MCF 10A (cell line): ENCODE measurements at regions not wholly inside any gene's neighbourhood (a gene's known extent, or its start where the extent isn't known, plus 50 kb on each side); places are given as distances from the start of the nearest gene placed in this dataset.

ENCODE experiments used
- BruUV-seq: library from RNA; stranded (reverse); fragments of 400-500 nt; replicated peaks from 2 replicates; lab custom pipeline; 2021; lab: Mats Ljungman, UMichigan
- CTCF ChIA-PET: fragments of 300-600 bp; sonication (Branson Sonifier 250); formaldehyde crosslinking; extraction: SDS; loops from one replicate; lab custom pipeline; 2021; ENCODE audit warnings: antibody characterized with exemption, inconsistent platforms; lab: Yijun Ruan, JAX
- POLR2A ChIA-PET: fragments of 300-600, 350-650 bp; sonication (Branson Sonifier 250); formaldehyde crosslinking; extraction: SDS; loops from one replicate; lab custom pipeline; 2020; ENCODE audit warnings: antibody characterized with exemption, inconsistent platforms; lab: Yijun Ruan, JAX
- DNase-seq: peaks from one replicate; pipeline ENCODE4 v3.0.0-alpha.2; 2018; ENCODE audit not compliant: unreplicated experiment
- H3K27ac Mint-ChIP-seq: one replicate; pipeline ENCODE4 v1.8.0; 2022; ENCODE audit warnings: mild to moderate bottlenecking, low read depth, mixed read lengths; ENCODE audit not compliant: unreplicated experiment
- H3K27me3 Mint-ChIP-seq: one replicate; pipeline ENCODE4 v1.8.0; 2022; ENCODE audit warnings: mixed read lengths; ENCODE audit not compliant: insufficient read depth, unreplicated experiment
- H3K36me3 Mint-ChIP-seq: one replicate; pipeline ENCODE4 v1.8.0; 2022; ENCODE audit warnings: mild to moderate bottlenecking, moderate library complexity, mixed read lengths; ENCODE audit not compliant: insufficient read depth, unreplicated experiment
- H3K4me1 Mint-ChIP-seq: one replicate; pipeline ENCODE4 v1.8.0; 2022; ENCODE audit warnings: mixed read lengths; ENCODE audit not compliant: insufficient read depth, unreplicated experiment
- H3K4me3 Mint-ChIP-seq: one replicate; pipeline ENCODE4 v1.8.0; 2022; ENCODE audit warnings: mild to moderate bottlenecking, moderate library complexity, mixed read lengths; ENCODE audit not compliant: unreplicated experiment
- H3K9me3 Mint-ChIP-seq: one replicate; pipeline ENCODE4 v1.8.0; 2022; ENCODE audit warnings: mixed read lengths; ENCODE audit not compliant: unreplicated experiment
- intact Hi-C: fragments of 100-400 bp; cut with micrococcal nuclease; formaldehyde crosslinking; loops from 2 replicates; pipeline ENCODE4 v1.14.1; 2022
- TF ChIP-seq, protein P1 (sequence below): fragments of 200-600 bp; IDR thresholded peaks from one replicate; pipeline ENCODE4 v1.8.0; 2022; ENCODE audit warnings: antibody characterized with exemption, mild to moderate bottlenecking; ENCODE audit not compliant: unreplicated experiment

DNA sequence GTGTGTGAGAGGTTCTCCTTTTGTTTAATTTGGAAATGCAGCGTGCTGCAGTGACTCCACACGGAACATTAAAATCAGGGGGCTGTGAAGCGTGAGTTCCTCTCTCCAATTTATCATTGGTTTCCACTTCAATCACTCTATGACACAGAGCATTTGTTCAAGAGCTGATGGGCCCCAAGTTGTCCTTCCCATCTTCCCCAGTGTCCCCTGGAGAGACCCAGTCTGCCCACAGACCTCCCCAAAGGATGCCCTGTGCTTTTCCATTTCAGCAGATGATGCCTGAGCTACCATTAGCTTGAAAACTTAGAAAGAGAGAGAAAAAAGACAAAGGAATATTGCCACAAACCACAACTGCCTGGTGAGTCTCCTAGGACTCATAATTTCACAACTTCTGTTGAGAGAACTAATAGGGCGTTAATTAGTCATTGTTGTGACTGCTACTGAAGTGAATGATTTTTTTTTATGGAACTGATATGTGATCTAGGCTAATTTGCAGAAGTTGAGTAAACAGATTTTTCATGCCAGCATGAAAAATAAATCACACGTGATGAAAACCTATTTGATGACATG, 772.7 kb downstream of the SEMA5A start:
- peak; percentile 30 for DNase-seq
- Mint-ChIP-seq H3K4me3 (no peak overlapping the region), H3K36me3 (no peaks in the 10 kb centered on the region), H3K9me3 (no peaks in the 10 kb centered on the region), H3K27me3 (no peaks in the 10 kb centered on the region), H3K27ac (no peak overlapping the region), H3K4me1 (peaks cover 6% of the 10 kb centered on the region)
- TF ChIP-seq, protein P1, sequence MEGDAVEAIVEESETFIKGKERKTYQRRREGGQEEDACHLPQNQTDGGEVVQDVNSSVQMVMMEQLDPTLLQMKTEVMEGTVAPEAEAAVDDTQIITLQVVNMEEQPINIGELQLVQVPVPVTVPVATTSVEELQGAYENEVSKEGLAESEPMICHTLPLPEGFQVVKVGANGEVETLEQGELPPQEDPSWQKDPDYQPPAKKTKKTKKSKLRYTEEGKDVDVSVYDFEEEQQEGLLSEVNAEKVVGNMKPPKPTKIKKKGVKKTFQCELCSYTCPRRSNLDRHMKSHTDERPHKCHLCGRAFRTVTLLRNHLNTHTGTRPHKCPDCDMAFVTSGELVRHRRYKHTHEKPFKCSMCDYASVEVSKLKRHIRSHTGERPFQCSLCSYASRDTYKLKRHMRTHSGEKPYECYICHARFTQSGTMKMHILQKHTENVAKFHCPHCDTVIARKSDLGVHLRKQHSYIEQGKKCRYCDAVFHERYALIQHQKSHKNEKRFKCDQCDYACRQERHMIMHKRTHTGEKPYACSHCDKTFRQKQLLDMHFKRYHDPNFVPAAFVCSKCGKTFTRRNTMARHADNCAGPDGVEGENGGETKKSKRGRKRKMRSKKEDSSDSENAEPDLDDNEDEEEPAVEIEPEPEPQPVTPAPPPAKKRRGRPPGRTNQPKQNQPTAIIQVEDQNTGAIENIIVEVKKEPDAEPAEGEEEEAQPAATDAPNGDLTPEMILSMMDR: no peak
- no TSS peak for BruUV-seq
- ChIA-PET POLR2A (interaction anchor here (1.0 kb wide), 1 partner anchor 38 kb away, joined by 3 read pairs; no protein-coding TSS in a partner anchor), CTCF (interaction anchor here (1.0 kb wide), 1 partner anchor 15 kb away, joined by 3 read pairs; no protein-coding TSS in a partner anchor)
- intact Hi-C loops: no loop called here

DNA sequence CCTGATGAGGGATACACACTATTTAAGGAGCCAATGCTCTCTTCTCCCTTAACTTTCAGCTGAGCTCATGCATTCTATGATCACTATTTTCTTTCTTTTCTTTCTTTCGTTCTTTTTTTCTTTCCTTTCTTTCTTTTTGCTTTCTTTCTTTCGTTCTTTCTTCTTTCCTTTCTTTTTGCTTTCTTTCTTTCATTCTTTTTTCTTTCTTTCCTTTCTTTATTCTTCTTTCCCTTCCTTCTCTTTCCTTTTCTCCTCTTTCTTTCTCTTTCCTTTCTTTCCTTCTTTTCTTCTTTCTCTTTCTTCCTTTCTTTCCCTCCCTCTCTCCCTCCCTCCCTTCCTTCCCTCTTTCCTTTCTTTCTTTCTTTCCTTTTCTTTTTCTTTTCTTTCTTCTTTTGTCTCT, 761.2 kb downstream of the SEMA5A start:
- H3K4me3 Mint-ChIP-seq: no peak overlapping the region
- no peaks in the 10 kb centered on the region for H3K27me3 Mint-ChIP-seq
- H3K4me1 Mint-ChIP-seq: peaks cover 8% of the 10 kb centered on the region
- no peak for DNase-seq
- H3K9me3 Mint-ChIP-seq: peaks cover 8% of the 10 kb centered on the region
- no peaks in the 10 kb centered on the region for H3K36me3 Mint-ChIP-seq
- no peak overlapping the region for H3K27ac Mint-ChIP-seq
- intact Hi-C loops: no loop called here
- BruUV-seq: no TSS peak
- TF ChIP-seq, protein P1: no peak
- POLR2A ChIA-PET: no interaction called here
- CTCF ChIA-PET: no interaction called here

DNA sequence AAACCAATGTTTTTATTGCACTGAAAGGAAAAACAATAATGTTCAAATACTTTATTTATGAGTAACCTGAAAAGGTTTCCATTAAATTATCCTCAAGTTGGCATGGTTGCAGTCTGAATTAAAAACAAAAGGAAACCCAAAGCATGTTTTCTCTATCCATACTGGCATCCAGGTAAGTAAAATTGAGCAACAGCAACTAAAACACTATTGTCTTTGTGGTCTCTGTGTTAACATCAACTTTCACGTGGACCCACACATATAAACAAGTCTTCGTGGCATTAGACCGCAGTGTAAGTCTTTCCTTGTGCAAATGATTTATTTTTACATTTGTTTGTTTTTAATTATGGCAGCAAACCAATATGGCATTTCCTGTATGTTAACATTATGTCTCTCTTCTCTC, 757.6 kb downstream of the SEMA5A start:
- peaks cover 8% of the 10 kb centered on the region for H3K4me1 Mint-ChIP-seq
- ChIA-PET POLR2A (no interaction called here), CTCF (interaction anchor here (0.5 kb wide), 1 partner anchor 820 kb away, joined by 3 read pairs; no protein-coding TSS in a partner anchor)
- H3K27me3 Mint-ChIP-seq: no peaks in the 10 kb centered on the region
- H3K4me3 Mint-ChIP-seq: no peak overlapping the region
- H3K27ac Mint-ChIP-seq: no peak overlapping the region
- BruUV-seq: no TSS peak
- H3K36me3 Mint-ChIP-seq: no peaks in the 10 kb centered on the region
- DNase-seq: no peak
- intact Hi-C loops: no loop called here
- TF ChIP-seq, protein P1: no peak
- H3K9me3 Mint-ChIP-seq: peaks cover 8% of the 10 kb centered on the region

DNA sequence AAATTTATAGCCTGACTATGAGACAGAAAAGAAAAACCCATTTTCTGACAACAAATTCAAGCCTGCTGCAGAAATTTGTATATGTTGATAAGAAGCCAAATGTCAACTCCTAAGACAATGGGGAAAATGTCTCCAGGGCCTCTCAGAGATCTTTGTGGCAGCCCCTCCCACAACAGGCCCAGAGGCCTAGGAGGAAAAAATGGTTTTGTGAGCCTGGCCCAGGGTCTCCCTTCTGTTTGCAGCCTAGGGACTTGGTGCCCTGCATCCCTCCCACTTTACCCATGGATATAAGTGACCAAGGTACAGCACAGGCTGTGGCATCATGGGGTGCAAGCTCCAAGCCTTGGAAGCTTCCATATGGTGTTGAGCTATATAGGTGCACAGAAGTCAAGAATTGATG, 740.2 kb downstream of the SEMA5A start:
- H3K36me3 Mint-ChIP-seq: no peaks in the 10 kb centered on the region
- TF ChIP-seq, protein P1: no peak
- BruUV-seq: no TSS peak
- no peak overlapping the region for H3K27ac Mint-ChIP-seq
- intact Hi-C loops: no loop called here
- ChIA-PET CTCF (interaction anchor here (0.7 kb wide), 1 partner anchor 565 kb away, joined by 3 read pairs; no protein-coding TSS in a partner anchor), POLR2A (interaction anchor here (0.7 kb wide), 1 partner anchor 19 kb away, joined by 3 read pairs; no protein-coding TSS in a partner anchor)
- peaks cover 30% of the 10 kb centered on the region for H3K9me3 Mint-ChIP-seq
- peaks cover 6% of the 10 kb centered on the region for H3K4me1 Mint-ChIP-seq
- no peak overlapping the region for H3K4me3 Mint-ChIP-seq
- H3K27me3 Mint-ChIP-seq: no peaks in the 10 kb centered on the region
- DNase-seq: no peak
